ENCODE measurements at regions not wholly inside any gene's neighbourhood (a gene's known extent, or its start where the extent isn't known, plus 50 kb on each side); places are given as distances from the start of the nearest gene placed in this dataset.

- intact Hi-C loops (cut with micrococcal nuclease; ENCODE audit: unreplicated experiment) = no loop called here
- H3K27me3 Mint-ChIP-seq (ENCODE audit: insufficient read depth, unreplicated experiment) = no peaks in the 10 kb centered on the region
- POLR2A ChIA-PET = no interaction called here
Measured at GRCh38 chr7:428387-428786, 91.3 kb downstream of the PDGFA start.

GRCh38 chr7:428927-429827 lies 90.5 kb downstream of the PDGFA start:
- Histone ChIP-seq H3K27me3 (replicated peaks; ENCODE audit: control insufficient read depth, insufficient read depth, low read length) (no peaks in the 10 kb centered on the region), H3K4me1 (peaks cover 30% of the 10 kb centered on the region), H3K9me3 (no peaks in the 10 kb centered on the region; the same call in 1 of the 2 replicates), H3K36me3 (ENCODE audit: control insufficient read depth, insufficient read depth, low read length) (no peaks in the 10 kb centered on the region), H3K4me3 (ENCODE audit: low read depth, low read length) (no peak overlapping the region)
- no TSS peak for BruUV-seq (replicated peaks)
- peak overlapping the region; percentile 19 for H3K27ac Mint-ChIP-seq (ENCODE audit: unreplicated experiment)
- no peak for TF ChIP-seq CTCF (IDR thresholded peaks at IDR 0.05; ENCODE audit: insufficient read depth in 1 of 2, low read depth in 1 of 2, low read length in 1 of 2, severe bottlenecking in 1 of 2, unreplicated experiment in 1 of 2)
- H3K27me3 Mint-ChIP-seq (ENCODE audit: insufficient read depth, unreplicated experiment) = no peaks in the 10 kb centered on the region
- DNase-seq = no peak
- H3K9me3 Mint-ChIP-seq (ENCODE audit: unreplicated experiment) = peaks cover 11% of the 10 kb centered on the region
- CTCF ChIA-PET = interaction anchor here (0.8 kb wide), 1 partner anchor 107 kb away, joined by 3 read pairs; no protein-coding TSS in a partner anchor
- no peak overlapping the region for H3K4me3 Mint-ChIP-seq (ENCODE audit: unreplicated experiment)
- no peaks in the 10 kb centered on the region for H3K36me3 Mint-ChIP-seq (ENCODE audit: insufficient read depth, unreplicated experiment)
- H3K4me1 Mint-ChIP-seq (ENCODE audit: low read depth, unreplicated experiment) = no peaks in the 10 kb centered on the region
- POLR2A ChIA-PET = no interaction called here
- intact Hi-C loops (cut with micrococcal nuclease; ENCODE audit: unreplicated experiment) = no loop called here

More at GRCh38 chr7:428387-428786, 91.3 kb downstream of the PDGFA start:
- H3K4me1 ChIP-seq = peaks cover 26% of the 10 kb centered on the region
- no peaks in the 10 kb centered on the region for H3K4me1 Mint-ChIP-seq (ENCODE audit: low read depth, unreplicated experiment)
- CTCF ChIA-PET = no interaction called here
- no peak overlapping the region for H3K27ac Mint-ChIP-seq (ENCODE audit: unreplicated experiment)
- no TSS peak for BruUV-seq (replicated peaks)
- no peaks in the 10 kb centered on the region for H3K36me3 Mint-ChIP-seq (ENCODE audit: insufficient read depth, unreplicated experiment)
- no peak overlapping the region for H3K4me3 ChIP-seq (ENCODE audit: low read depth, low read length)
- H3K27me3 ChIP-seq (replicated peaks; ENCODE audit: control insufficient read depth, insufficient read depth, low read length) = no peaks in the 10 kb centered on the region
- DNase-seq = no peak
- no peaks in the 10 kb centered on the region; the same call in 1 of the 2 replicates for H3K9me3 ChIP-seq
- H3K9me3 Mint-ChIP-seq (ENCODE audit: unreplicated experiment) = peaks cover 11% of the 10 kb centered on the region
- no peak overlapping the region for H3K4me3 Mint-ChIP-seq (ENCODE audit: unreplicated experiment)
- no peaks in the 10 kb centered on the region for H3K36me3 ChIP-seq (ENCODE audit: control insufficient read depth, insufficient read depth, low read length)
- no peak for TF ChIP-seq CTCF (IDR thresholded peaks at IDR 0.05; ENCODE audit: insufficient read depth in 1 of 2, low read depth in 1 of 2, low read length in 1 of 2, severe bottlenecking in 1 of 2, unreplicated experiment in 1 of 2)

- TF ChIP-seq CTCF (IDR thresholded peaks at IDR 0.05; ENCODE audit: insufficient read depth in 1 of 2, low read depth in 1 of 2, low read length in 1 of 2, severe bottlenecking in 1 of 2, unreplicated experiment in 1 of 2) = no peak
- Histone ChIP-seq H3K9me3 (no peaks in the 10 kb centered on the region; the same call in 1 of the 2 replicates), H3K36me3 (ENCODE audit: control insufficient read depth, insufficient read depth, low read length) (no peaks in the 10 kb centered on the region), H3K4me3 (ENCODE audit: low read depth, low read length) (no peak overlapping the region), H3K27me3 (replicated peaks; ENCODE audit: control insufficient read depth, insufficient read depth, low read length) (no peaks in the 10 kb centered on the region), H3K4me1 (peaks cover 34% of the 10 kb centered on the region)
- no peak overlapping the region for H3K4me3 Mint-ChIP-seq (ENCODE audit: unreplicated experiment)
- no TSS peak for BruUV-seq (replicated peaks)
- H3K4me1 Mint-ChIP-seq (ENCODE audit: low read depth, unreplicated experiment) = peaks cover 4% of the 10 kb centered on the region
- POLR2A ChIA-PET = no interaction called here
- peaks cover 11% of the 10 kb centered on the region for H3K9me3 Mint-ChIP-seq (ENCODE audit: unreplicated experiment)
- CTCF ChIA-PET = interaction anchor here (0.8 kb wide), 1 partner anchor 108 kb away, joined by 3 read pairs; no protein-coding TSS in a partner anchor
- intact Hi-C loops (cut with micrococcal nuclease; ENCODE audit: unreplicated experiment) = loop anchor here (10.0 kb wide), 1 partner anchor 335 kb away; no protein-coding TSS in a partner anchor
- no peaks in the 10 kb centered on the region for H3K36me3 Mint-ChIP-seq (ENCODE audit: insufficient read depth, unreplicated experiment)
- H3K27ac Mint-ChIP-seq (ENCODE audit: unreplicated experiment) = peak overlapping the region; percentile 19
- no peaks in the 10 kb centered on the region for H3K27me3 Mint-ChIP-seq (ENCODE audit: insufficient read depth, unreplicated experiment)
- no peak for DNase-seq
Measured at GRCh38 chr7:429828-430180, 89.8 kb downstream of the PDGFA start.
